B cell (primary cell): ENCODE measurements at regions not wholly inside any gene's neighbourhood (a gene's known extent, or its start where the extent isn't known, plus 50 kb on each side); places are given as distances from the start of the nearest gene placed in this dataset.

Source experiments
- CTCF ChIP-seq: fragments of 200-600 bp; IDR thresholded peaks from one replicate; pipeline ENCODE4 v1.8.0; 2022; ENCODE audit warnings: antibody characterized with exemption, mild to moderate bottlenecking
- EZH2 ChIP-seq: IDR thresholded peaks from 2 replicates; pipeline ENCODE4 v1.6.1; 2012; ENCODE audit warnings: borderline replicate concordance, low read depth, mild to moderate bottlenecking, moderate library complexity, low read length; ENCODE audit not compliant: insufficient read depth, poor library complexity, severe bottlenecking

GRCh38 chr9:7597716-7598115 is 201.9 kb downstream of the DMAC1 start:
- TF ChIP-seq CTCF, result no peak
- TF ChIP-seq EZH2, result no peak
